Spleen (tissue), 7 donors: ENCODE measurements at regions not wholly inside any gene's neighbourhood (a gene's known extent, or its start where the extent isn't known, plus 50 kb on each side); places are given as distances from the start of the nearest gene placed in this dataset.

Experiments
- CTCF ChIP-seq, 11 experiments: fragments of 200-600 bp in 7 of 11; fragments of 450-650 bp in 4 of 11; sonication (generic) in 4 of 11; IDR thresholded peaks in 8 of 11; conservative IDR thresholded peaks in 3 of 11; 1 replicate in 7 of 11; 2 replicates in 4 of 11; pipeline versions ENCODE4 v1.4.0 to v1.8.0; 2016 to 2021; ENCODE audit warnings: antibody characterized with exemption in 11 of 11, inconsistent platforms in 4 of 11, mild to moderate bottlenecking in 1 of 11
- POLR2A ChIP-seq, 3 donors: fragments of 450-650 bp; IDR thresholded peaks; one replicate each; pipeline ENCODE4 v1.5.1; 2017; ENCODE audit warnings: antibody characterized with exemption in 3 of 3, mild to moderate bottlenecking in 1 of 3
- POLR2AphosphoS5 ChIP-seq, 3 donors: sonication (generic); formaldehyde crosslinking; IDR thresholded peaks; one replicate each; pipeline ENCODE4 v1.5.1; 2017; ENCODE audit warnings: antibody characterized with exemption in 3 of 3
- donor health status: DM: no; HTN: no; CAD: no; lungs with moderate emphysema.
- donor health status: DM: no; HTN: no; CAD: no.
- donor health status: DM: no; HTN: no; CAD: no.

GRCh38 chr6:165777680-165778079 lies 114.6 kb upstream of the PDE10A start:
- TF ChIP-seq CTCF (IDR thresholded peaks at IDR 0.05 in 8 of 11, conservative IDR thresholded peaks at IDR 0.05 in 3 of 11) (no peak), POLR2A (IDR thresholded peaks at IDR 0.05) (no peak), POLR2AphosphoS5 (IDR thresholded peaks at IDR 0.05) (no peak)
